Right cardiac atrium (tissue), 5 donors: ENCODE measurements at regions not wholly inside any gene's neighbourhood (a gene's known extent, or its start where the extent isn't known, plus 50 kb on each side); places are given as distances from the start of the nearest gene placed in this dataset.

Experiments used
- ATAC-seq, 2 donors: fragments of 200-7000 bp; cut with Tn5 transposase; one replicate each; pipeline versions ENCODE4 v1.8.0 to v1.9.1; 2020; ENCODE audit warnings: moderate library complexity in 2 of 2, mild to moderate bottlenecking in 1 of 2
- DNase-seq, 3 donors: peaks; one replicate each; pipeline ENCODE4 v3.0.0-alpha.2; 2020
- H3K27ac ChIP-seq: one replicate; pipeline ENCODE4 v1.5.1; 2013; ENCODE audit warnings: mild to moderate bottlenecking, low read length, control low read depth, moderate library complexity
- H3K27me3 ChIP-seq: one replicate; pipeline ENCODE4 v1.6.1; 2013; ENCODE audit not compliant: control insufficient read depth, insufficient read depth
- H3K4me1 ChIP-seq: one replicate; pipeline ENCODE4 v1.6.1; 2013; ENCODE audit warnings: low read length; ENCODE audit not compliant: control insufficient read depth, insufficient read depth
- H3K4me3 ChIP-seq: one replicate; pipeline ENCODE4 v1.5.1; 2013; ENCODE audit warnings: low read length, control low read depth
- H3K9me3 ChIP-seq: one replicate; pipeline ENCODE4 v1.6.1; 2013; ENCODE audit warnings: low read length; ENCODE audit not compliant: control insufficient read depth
- WGBS: extraction: QIAGEN DNeasy Blood & Tissue Kit; methylation state at CpG from one replicate; pipeline ENCODE4 v1.1.7; 2013; 5-methylcytosine and 5-hydroxymethylcytosine counted together
- intact Hi-C, 4 donors: fragments of 100-400 bp; cut with DNase I; formaldehyde crosslinking; loops; one replicate each; pipeline versions ENCODE4 v1.11.0 to v1.14.0; 2022 to 2023
- donor health status: healthy with polysubstance abuse.
- donor health status: DM: no; HTN: yes; CAD: no.
- donor health status: DM: no; HTN: no; CAD: no.
- donor health status: DM: no; HTN: yes; CAD: no; lungs with severe emphysema.
- donor health status: DM: yes; HTN: yes; CAD: no.

- no peak for DNase-seq
- Histone ChIP-seq H3K9me3 (no peaks in the 10 kb centered on the region), H3K27ac (no peak overlapping the region), H3K27me3 (no peaks in the 10 kb centered on the region), H3K4me3 (no peak overlapping the region), H3K4me1 (no peaks in the 10 kb centered on the region)
- intact Hi-C loops, result loop anchor here in 1 of 4 donors (5.0 kb wide), 1 partner anchor 538 kb away; no protein-coding TSS in a partner anchor
- no peak for ATAC-seq
- 57% methylated on average over 2 of the region's 2 CpGs for WGBS
These were observed 147.2 kb upstream of the ADAMTS5 start for GRCh38 chr21:27114111-27114510.

GRCh38 chr21:27112186-27112585, 145.3 kb upstream of the ADAMTS5 start:
- Histone ChIP-seq H3K4me3 (no peak overlapping the region), H3K9me3 (no peaks in the 10 kb centered on the region), H3K27ac (no peak overlapping the region), H3K4me1 (no peaks in the 10 kb centered on the region), H3K27me3 (no peaks in the 10 kb centered on the region)
- DNase-seq (no peak), ATAC-seq (no peak)
- intact Hi-C loops, result loop anchor here in 1 of 4 donors (5.0 kb wide), 1 partner anchor 540 kb away; no protein-coding TSS in a partner anchor

GRCh38 chr21:27110956-27111355, 144.1 kb upstream of the ADAMTS5 start:
- no peaks in the 10 kb centered on the region for H3K9me3 ChIP-seq
- no peaks in the 10 kb centered on the region for H3K27me3 ChIP-seq
- no peaks in the 10 kb centered on the region for H3K4me1 ChIP-seq
- ATAC-seq (no peak), DNase-seq (no peak)
- intact Hi-C loops, result loop anchor here in 1 of 4 donors (5.0 kb wide), 1 partner anchor 541 kb away; no protein-coding TSS in a partner anchor
- H3K27ac ChIP-seq, result no peak overlapping the region
- WGBS, result 75% methylated on average over 2 of the region's 2 CpGs
- no peak overlapping the region for H3K4me3 ChIP-seq

GRCh38 chr21:27108701-27109100, 141.8 kb upstream of the ADAMTS5 start:
- Histone ChIP-seq H3K4me3 (no peak overlapping the region), H3K9me3 (no peaks in the 10 kb centered on the region), H3K27ac (no peak overlapping the region), H3K4me1 (no peaks in the 10 kb centered on the region), H3K27me3 (no peaks in the 10 kb centered on the region)
- ATAC-seq (no peak), DNase-seq (no peak)
- intact Hi-C loops, result no loop called here
- 71% methylated on average over 2 of the region's 2 CpGs for WGBS

GRCh38 chr21:27108228-27108627, 141.3 kb upstream of the ADAMTS5 start:
- 74% methylated on average over 1 of the region's 1 CpG for WGBS
- Histone ChIP-seq H3K27me3 (no peaks in the 10 kb centered on the region), H3K27ac (no peak overlapping the region), H3K4me3 (no peak overlapping the region), H3K4me1 (no peaks in the 10 kb centered on the region), H3K9me3 (no peaks in the 10 kb centered on the region)
- ATAC-seq (no peak), DNase-seq (no peak)
- intact Hi-C loops, result no loop called here

GRCh38 chr21:27104846-27105431, 138.1 kb upstream of the ADAMTS5 start:
- DNase-seq, result no peak
- WGBS, result 50% methylated on average over 5 of the region's 5 CpGs
- no peaks in the 10 kb centered on the region for H3K4me1 ChIP-seq
- no peaks in the 10 kb centered on the region for H3K9me3 ChIP-seq
- H3K4me3 ChIP-seq, result no peak overlapping the region
- no peak for ATAC-seq
- H3K27ac ChIP-seq, result no peak overlapping the region
- intact Hi-C loops, result no loop called here
- H3K27me3 ChIP-seq, result no peaks in the 10 kb centered on the region

- Histone ChIP-seq H3K4me3 (no peak overlapping the region), H3K27ac (no peak overlapping the region), H3K9me3 (no peaks in the 10 kb centered on the region), H3K4me1 (no peaks in the 10 kb centered on the region), H3K27me3 (no peaks in the 10 kb centered on the region)
- ATAC-seq (no peak), DNase-seq (no peak)
- intact Hi-C loops, result no loop called here
These were observed 136.9 kb upstream of the ADAMTS5 start for GRCh38 chr21:27103768-27104167.

GRCh38 chr21:27101523-27101922, 134.6 kb upstream of the ADAMTS5 start:
- H3K4me1 ChIP-seq, result no peaks in the 10 kb centered on the region
- no peaks in the 10 kb centered on the region for H3K27me3 ChIP-seq
- intact Hi-C loops, result no loop called here
- H3K27ac ChIP-seq, result no peak overlapping the region
- no peak for DNase-seq
- no peak for ATAC-seq
- 69% methylated on average over 1 of the region's 1 CpG for WGBS
- H3K4me3 ChIP-seq, result no peak overlapping the region
- H3K9me3 ChIP-seq, result no peaks in the 10 kb centered on the region

GRCh38 chr21:27094184-27094948, 127.5 kb upstream of the ADAMTS5 start:
- Histone ChIP-seq H3K27ac (no peak overlapping the region), H3K4me1 (no peaks in the 10 kb centered on the region), H3K27me3 (no peaks in the 10 kb centered on the region), H3K4me3 (no peak overlapping the region), H3K9me3 (no peaks in the 10 kb centered on the region)
- WGBS, result 62% methylated on average over 5 of the region's 5 CpGs
- no peak for ATAC-seq
- no peak for DNase-seq
- intact Hi-C loops, result no loop called here

- ATAC-seq (no peak), DNase-seq (no peak)
- no peak overlapping the region for H3K4me3 ChIP-seq
- no peaks in the 10 kb centered on the region for H3K27me3 ChIP-seq
- H3K4me1 ChIP-seq, result no peaks in the 10 kb centered on the region
- WGBS, result 91% methylated on average over 2 of the region's 2 CpGs
- intact Hi-C loops, result no loop called here
- no peaks in the 10 kb centered on the region for H3K9me3 ChIP-seq
- H3K27ac ChIP-seq, result no peak overlapping the region
These were observed 119.7 kb upstream of the ADAMTS5 start for GRCh38 chr21:27086630-27087029.

GRCh38 chr21:27086186-27086585, 119.3 kb upstream of the ADAMTS5 start:
- Histone ChIP-seq H3K4me1 (no peaks in the 10 kb centered on the region), H3K4me3 (no peak overlapping the region), H3K27me3 (no peaks in the 10 kb centered on the region), H3K27ac (no peak overlapping the region), H3K9me3 (no peaks in the 10 kb centered on the region)
- ATAC-seq (no peak), DNase-seq (no peak)
- 77% methylated on average over 6 of the region's 6 CpGs for WGBS
- intact Hi-C loops, result no loop called here
